ENCODE measurements at regions not wholly inside any gene's neighbourhood (a gene's known extent, or its start where the extent isn't known, plus 50 kb on each side); places are given as distances from the start of the nearest gene placed in this dataset.
A peak's percentile ranks its signal among the peaks of the same experiment; 100 is the strongest.
"Not testable (repeated sequence)": the region's sequence is repeated elsewhere in the genome, so short reads cannot be mapped to it uniquely, and the experiment has no call there.

GRCh38 chr9:71286146-71286545 lies 164.7 kb upstream of the TRPM3 start:
- no peak for DNase-seq (ENCODE audit: low read depth in 4 of 4, low spot score in 3 of 4)

DNA sequence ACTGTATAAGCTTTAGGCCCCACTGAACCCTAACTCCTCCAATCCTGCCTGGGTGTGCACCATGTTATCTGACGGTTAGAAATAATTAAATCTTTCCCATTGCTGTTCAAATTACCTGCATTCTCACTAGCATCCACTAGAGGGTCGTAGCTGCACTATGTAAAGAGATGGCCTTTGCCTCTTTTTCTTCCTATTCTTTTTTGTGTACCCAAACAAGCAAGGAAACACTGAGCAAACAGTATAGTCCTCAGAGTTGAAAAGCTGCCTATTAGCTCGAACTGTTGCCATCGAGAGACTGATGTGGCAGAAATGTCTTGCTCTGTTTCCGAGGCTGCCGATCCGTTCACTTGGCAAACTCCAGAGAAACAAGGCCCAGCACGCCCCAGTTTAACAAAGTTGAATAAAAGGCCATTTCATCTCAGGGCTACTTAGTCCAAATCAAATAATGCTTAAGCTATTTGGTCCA lies 163.8 kb upstream of the TRPM3 start:
- DNase-seq (ENCODE audit: low read depth in 4 of 4, low spot score in 3 of 4) = peak; percentile 35 to 58 (median 38)

DNA sequence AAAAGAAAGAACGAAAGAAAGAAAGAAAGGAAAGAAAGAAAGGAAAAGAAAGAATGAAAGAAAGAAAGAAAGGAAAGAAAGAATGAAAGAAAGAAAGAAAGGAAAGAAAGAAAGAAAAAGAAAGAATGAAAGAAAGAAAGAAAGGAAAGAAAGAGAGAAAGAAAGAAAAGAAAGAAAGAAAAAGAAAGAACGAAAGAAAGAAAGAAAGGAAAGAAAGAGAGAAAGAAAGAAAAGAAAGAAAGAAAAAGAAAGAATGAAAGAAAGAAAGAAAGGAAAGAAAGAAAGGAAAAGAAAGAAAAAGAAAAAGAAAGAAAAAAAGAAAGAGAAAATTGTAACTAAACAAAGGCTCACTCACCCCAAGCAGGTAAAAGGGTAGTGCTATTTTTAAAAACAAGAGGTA lies 160.7 kb upstream of the TRPM3 start:
- not testable (repeated sequence) for DNase-seq (ENCODE audit: low read depth in 4 of 4, low spot score in 3 of 4)

DNA sequence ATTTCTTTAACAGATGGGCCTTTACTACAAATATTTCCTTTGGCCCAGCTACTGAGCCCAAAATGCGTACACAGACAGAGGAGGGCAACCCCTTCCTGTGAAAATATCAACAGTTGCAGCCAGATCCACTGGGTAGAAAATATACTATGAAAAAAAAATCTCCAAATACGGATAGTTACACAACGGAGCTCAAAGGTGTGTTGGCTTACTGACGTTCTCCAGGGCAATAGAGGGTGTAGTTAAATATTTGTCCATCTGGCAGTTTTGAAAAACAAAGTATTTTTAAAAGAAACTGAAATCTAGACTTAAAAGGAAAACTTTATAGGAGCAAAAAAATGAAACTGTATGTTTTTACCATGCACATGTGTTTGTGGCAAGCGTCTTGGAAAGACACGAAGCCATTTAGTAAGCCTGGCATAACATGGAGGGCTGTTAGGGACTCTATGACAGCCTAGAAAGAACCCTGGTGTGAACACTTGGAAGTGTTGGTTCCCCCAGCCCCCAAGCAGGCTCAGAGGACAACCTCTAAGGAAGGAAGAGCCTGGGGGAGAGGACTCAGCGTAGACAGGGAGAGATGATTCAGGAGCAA lies 157.8 kb upstream of the TRPM3 start:
- no peak for DNase-seq (ENCODE audit: low read depth in 4 of 4, low spot score in 3 of 4)

- DNase-seq (ENCODE audit: low read depth in 4 of 4, low spot score in 3 of 4) = no peak
Measured at GRCh38 chr9:71273613-71274012, 152.2 kb upstream of the TRPM3 start.

- no peak for DNase-seq (ENCODE audit: low read depth in 4 of 4, low spot score in 3 of 4)
Measured at GRCh38 chr9:71271602-71272001, 150.2 kb upstream of the TRPM3 start.

GRCh38 chr9:71270554-71270953 lies 149.1 kb upstream of the TRPM3 start:
- DNase-seq (ENCODE audit: low read depth in 4 of 4, low spot score in 3 of 4) = no peak

DNA sequence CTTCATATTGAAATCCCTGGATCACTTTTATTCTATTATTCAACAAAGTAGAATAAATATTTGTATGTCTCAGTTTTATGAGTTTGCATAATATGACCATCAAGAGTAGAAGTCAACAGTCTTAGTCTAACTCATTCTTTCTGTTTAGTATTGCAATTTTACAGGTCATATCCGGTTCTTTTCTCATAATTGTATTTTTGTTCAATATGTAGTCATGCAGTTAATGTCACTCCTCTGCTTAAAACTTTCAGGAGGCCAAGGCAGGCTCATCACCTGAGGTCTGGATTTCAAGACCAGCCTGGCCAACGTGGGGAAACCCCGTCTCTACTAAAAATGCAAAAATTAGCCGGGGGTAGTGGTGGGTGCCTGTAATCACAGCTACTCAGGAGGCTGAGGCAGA lies 148.4 kb upstream of the TRPM3 start:
- DNase-seq (ENCODE audit: low read depth in 4 of 4, low spot score in 3 of 4) = no peak

DNA sequence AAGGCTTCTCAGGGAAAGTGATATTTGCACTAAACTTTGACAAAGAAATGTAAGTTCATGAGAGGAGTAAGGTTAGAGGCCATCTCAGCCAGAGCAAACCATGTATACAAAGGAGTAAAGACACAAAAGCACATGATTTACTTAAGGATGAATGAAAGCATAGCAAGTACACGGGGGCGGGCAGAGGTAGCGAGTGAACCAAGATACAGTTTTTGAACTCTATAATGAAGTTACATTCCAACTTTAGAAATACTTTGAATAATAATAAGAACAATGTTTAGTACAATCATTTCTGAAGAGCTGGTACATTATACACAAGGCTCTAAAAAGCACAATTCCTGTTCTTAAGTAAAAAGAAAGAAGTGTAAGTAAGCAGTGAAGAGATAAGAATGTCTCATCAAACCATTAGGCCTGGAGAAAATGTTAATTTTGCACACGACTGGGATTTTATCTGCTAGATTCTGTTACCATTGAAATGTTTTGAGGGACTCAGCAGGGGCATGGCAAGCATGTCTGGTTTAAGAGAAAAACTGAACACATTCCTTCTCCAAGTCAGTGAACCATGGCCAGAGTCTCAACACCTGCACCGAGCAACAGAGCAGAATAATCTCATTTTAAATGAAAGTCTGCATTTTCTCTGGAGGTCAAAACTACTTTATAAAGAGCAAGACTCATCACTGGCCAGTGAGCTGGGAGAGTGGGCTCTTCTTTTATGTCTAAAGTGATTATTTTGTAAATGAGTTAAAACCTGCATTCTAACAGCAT lies 147.6 kb upstream of the TRPM3 start:
- no peak for DNase-seq (ENCODE audit: low read depth in 4 of 4, low spot score in 3 of 4)

DNA sequence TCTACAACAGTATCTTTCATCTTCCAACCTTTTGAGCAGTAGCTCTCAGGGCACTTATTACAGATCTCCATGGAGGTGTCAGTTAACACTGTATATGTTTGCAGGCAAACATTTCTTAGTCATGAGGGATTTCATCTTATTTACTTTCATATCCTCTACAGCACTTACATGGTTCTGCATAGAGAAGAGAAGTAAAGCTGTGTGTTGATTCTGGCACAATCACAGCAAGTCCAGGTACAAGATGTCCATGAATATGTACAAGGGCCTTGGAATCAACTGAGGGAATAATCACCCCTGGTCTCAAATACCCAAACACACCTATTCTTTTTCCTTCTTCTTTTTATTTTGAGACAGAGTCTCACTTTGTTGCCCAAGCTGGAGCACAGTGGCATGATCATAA lies 142.0 kb upstream of the TRPM3 start:
- DNase-seq (ENCODE audit: low read depth in 4 of 4, low spot score in 3 of 4) = no peak

GRCh38 chr9:71260419-71260818 lies 139.0 kb upstream of the TRPM3 start:
- not testable (repeated sequence) for DNase-seq (ENCODE audit: low read depth in 4 of 4, low spot score in 3 of 4)

GRCh38 chr9:71254592-71255277 lies 133.3 kb upstream of the TRPM3 start:
- DNase-seq (ENCODE audit: low read depth in 4 of 4, low spot score in 3 of 4) = no peak

DNA sequence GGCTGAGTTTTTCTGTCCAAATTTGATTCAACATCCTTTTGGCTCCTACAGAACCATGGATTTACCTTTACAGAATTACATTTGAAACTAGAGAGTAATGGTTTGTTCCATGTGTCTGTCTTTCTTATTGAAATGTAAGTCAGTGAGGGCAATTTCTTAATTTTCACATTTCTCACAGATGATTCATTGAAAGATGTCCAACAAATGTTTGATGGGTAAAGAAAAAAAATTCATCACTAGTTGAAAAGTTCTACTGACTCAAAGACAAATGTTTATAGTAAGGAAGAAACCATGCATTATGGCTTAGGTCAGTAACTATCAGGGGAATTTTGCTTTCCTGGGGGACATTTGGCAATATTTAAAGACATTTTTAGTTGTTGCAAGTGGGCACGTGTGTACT lies 131.6 kb upstream of the TRPM3 start:
- no peak for DNase-seq (ENCODE audit: low read depth in 4 of 4, low spot score in 3 of 4)

GRCh38 chr9:71250581-71250980 lies 129.2 kb upstream of the TRPM3 start:
- DNase-seq (ENCODE audit: low read depth in 4 of 4, low spot score in 3 of 4) = no peak

- DNase-seq (ENCODE audit: low read depth in 4 of 4, low spot score in 3 of 4) = peak; percentile 50 to 62 (median 56)
Measured at GRCh38 chr9:71249729-71250317, 128.4 kb upstream of the TRPM3 start.

DNA sequence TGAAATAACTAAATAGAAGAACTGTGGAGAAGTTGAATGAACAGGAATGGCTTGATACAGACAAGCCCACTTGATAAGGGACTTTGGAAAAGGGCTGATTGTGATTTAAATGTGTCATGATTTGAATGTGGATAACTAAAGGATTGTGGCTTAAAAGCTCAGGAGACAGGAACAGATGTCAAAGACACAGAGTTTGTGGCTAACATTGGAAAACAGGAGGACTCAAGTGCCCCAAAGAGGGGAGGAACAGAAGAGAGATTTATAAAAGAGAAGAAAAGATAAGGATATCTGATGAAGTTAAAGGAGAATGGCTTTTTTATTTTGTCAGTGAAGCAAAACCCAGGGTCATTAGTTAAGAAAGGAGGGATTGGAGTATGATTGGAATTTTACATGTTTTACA lies 124.2 kb upstream of the TRPM3 start:
- no peak for DNase-seq (ENCODE audit: low read depth in 4 of 4, low spot score in 3 of 4)

DNA sequence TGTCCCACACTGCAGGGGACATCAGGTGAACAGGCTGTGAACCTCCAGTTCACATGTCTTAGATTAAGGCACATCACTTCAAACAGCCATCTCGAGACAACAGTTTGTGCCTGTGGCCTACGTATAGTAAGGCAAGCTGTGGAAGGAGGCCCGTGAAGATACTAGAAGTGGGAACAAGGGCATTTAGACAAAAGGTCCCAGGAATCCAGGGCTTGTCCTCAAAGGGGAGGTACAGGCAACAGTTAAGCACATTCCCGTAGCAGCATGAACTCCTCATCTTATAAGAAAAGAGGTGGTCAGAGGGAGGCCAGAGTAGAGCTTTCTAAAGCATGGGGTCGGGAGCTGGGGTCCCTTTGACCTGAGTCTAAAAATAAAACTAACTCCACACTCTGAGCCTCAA lies 122.5 kb upstream of the TRPM3 start:
- DNase-seq (ENCODE audit: low read depth in 4 of 4, low spot score in 3 of 4) = no peak

DNA sequence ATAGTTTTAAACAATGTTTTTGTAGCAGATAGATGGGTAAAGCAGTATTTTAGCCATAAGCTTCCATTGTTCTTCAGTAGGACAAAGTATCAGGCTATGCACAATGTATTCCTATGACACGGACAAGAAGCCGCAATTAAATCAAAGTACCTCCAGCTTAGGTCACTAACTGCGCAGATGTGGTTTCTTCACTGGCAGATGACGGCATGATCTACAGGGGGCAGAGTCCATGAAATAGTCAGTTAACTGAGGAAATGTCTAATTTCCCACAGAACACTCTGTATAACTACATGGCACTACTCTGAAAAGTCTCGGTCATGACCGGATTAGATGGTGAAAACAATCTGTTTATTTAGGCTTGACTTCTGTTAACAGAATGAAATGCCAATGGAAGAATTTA lies 120.7 kb upstream of the TRPM3 start:
- no peak for DNase-seq (ENCODE audit: low read depth in 4 of 4, low spot score in 3 of 4)

GRCh38 chr9:71237051-71237450 lies 115.6 kb upstream of the TRPM3 start:
- DNase-seq (ENCODE audit: low read depth in 4 of 4, low spot score in 3 of 4) = no peak

- no peak for DNase-seq (ENCODE audit: low read depth in 4 of 4, low spot score in 3 of 4)
Measured at GRCh38 chr9:71233646-71234045, 112.2 kb upstream of the TRPM3 start.

DNA sequence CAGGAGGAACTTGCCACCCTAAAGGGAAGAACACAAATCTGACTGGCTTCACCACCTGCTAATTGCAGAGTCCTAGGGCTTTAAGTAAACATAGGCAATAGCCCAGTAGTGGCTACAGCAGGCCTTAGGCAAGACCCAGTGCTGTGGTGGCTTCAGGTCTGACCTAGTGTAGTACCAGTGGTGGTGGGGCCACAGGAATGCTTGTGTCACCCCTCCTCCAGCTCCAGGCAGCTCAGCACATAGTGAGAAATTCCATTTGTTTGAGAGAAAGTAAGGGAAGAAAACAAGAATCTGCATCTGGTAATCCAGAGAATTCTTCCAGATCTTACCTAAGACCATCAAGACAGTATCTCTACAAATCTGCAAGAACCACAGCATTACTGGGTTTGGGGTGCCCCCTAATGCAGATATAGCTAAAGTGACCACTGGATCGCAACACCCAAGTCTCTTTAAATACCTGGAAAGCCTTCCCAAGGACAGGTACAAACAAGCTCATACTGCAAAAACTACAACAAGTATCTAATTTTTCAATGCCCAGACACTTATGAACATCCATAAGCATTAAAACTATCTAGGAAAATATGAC lies 102.6 kb upstream of the TRPM3 start:
- no peak for DNase-seq (ENCODE audit: low read depth in 4 of 4, low spot score in 3 of 4)
